H9 (cell line): ENCODE measurements at regions not wholly inside any gene's neighbourhood (a gene's known extent, or its start where the extent isn't known, plus 50 kb on each side); places are given as distances from the start of the nearest gene placed in this dataset.

ENCODE experiments used
- DNase-seq: peaks from one replicate; pipeline ENCODE4 v3.0.0-alpha.2; 2017
- H2AFZ ChIP-seq: one replicate; pipeline ENCODE4 v1.6.1; 2013; ENCODE audit warnings: mild to moderate bottlenecking, low read length, control low read depth, moderate library complexity
- H2AK5ac ChIP-seq: 2 replicates; pipeline ENCODE4 v1.6.1; 2013; ENCODE audit warnings: low read length, control low read depth, mixed read lengths; ENCODE audit not compliant: insufficient read length
- H2BK120ac ChIP-seq: one replicate; pipeline ENCODE4 v1.6.1; 2013; ENCODE audit warnings: low read depth, mild to moderate bottlenecking, low read length, control low read depth, inconsistent platforms; ENCODE audit not compliant: poor library complexity, severe bottlenecking
- H2BK12ac ChIP-seq: 2 replicates; pipeline ENCODE4 v1.6.1; 2013; ENCODE audit warnings: low read length, control low read depth, mixed read lengths, low read depth; ENCODE audit not compliant: insufficient read length
- H2BK15ac ChIP-seq: 2 replicates; pipeline ENCODE4 v1.6.1; 2013; ENCODE audit warnings: low read depth, low read length, control low read depth
- H2BK20ac ChIP-seq: one replicate; pipeline ENCODE4 v1.6.1; 2013; ENCODE audit warnings: low read depth, mild to moderate bottlenecking, low read length, control low read depth, inconsistent platforms; ENCODE audit not compliant: poor library complexity, severe bottlenecking
- H2BK5ac ChIP-seq: 2 replicates; pipeline ENCODE4 v1.6.1; 2013; ENCODE audit warnings: low read length, control low read depth, mixed read lengths; ENCODE audit not compliant: insufficient read length
- H3K14ac ChIP-seq: 2 replicates; pipeline ENCODE4 v1.6.1; 2013; ENCODE audit warnings: low read length, control low read depth; ENCODE audit not compliant: insufficient read depth
- H3K18ac ChIP-seq: 2 replicates; pipeline ENCODE4 v1.6.1; 2013; ENCODE audit warnings: low read depth, mild to moderate bottlenecking, mixed read lengths, low read length, control low read depth; ENCODE audit not compliant: insufficient read length
- H3K23ac ChIP-seq: 2 replicates; pipeline ENCODE4 v1.6.1; 2013; ENCODE audit warnings: low read length, control low read depth, mixed read lengths, low read depth; ENCODE audit not compliant: insufficient read length
- H3K23me2 ChIP-seq: 2 replicates; pipeline ENCODE4 v1.6.1; 2013; ENCODE audit warnings: low read depth, mild to moderate bottlenecking, mixed read lengths, low read length, control low read depth; ENCODE audit not compliant: insufficient read length, poor library complexity, severe bottlenecking
- H3K27ac ChIP-seq: 2 replicates; pipeline ENCODE4 v1.5.1; 2013; ENCODE audit warnings: low read length, control low read depth, mixed read lengths, low read depth; ENCODE audit not compliant: insufficient read length
- H3K27me3 ChIP-seq: 2 replicates; pipeline ENCODE4 v1.6.1; 2013; ENCODE audit warnings: low read length, control low read depth, inconsistent platforms; ENCODE audit not compliant: insufficient read depth
- H3K4ac ChIP-seq: 2 replicates; pipeline ENCODE4 v1.6.1; 2013; ENCODE audit warnings: low read depth, mild to moderate bottlenecking, control low read depth, inconsistent platforms, low read length, moderate library complexity
- H3K4me1 ChIP-seq: 2 replicates; pipeline ENCODE4 v1.6.1; 2013; ENCODE audit warnings: low read length, control low read depth, inconsistent platforms; ENCODE audit not compliant: insufficient read depth
- H3K4me2 ChIP-seq: 2 replicates; pipeline ENCODE4 v1.6.1; 2013; ENCODE audit warnings: low read length, control low read depth, mixed read lengths; ENCODE audit not compliant: insufficient read length, insufficient read depth
- H3K56ac ChIP-seq: 2 replicates; pipeline ENCODE4 v1.6.1; 2013; ENCODE audit warnings: low read depth, mild to moderate bottlenecking, mixed read lengths, low read length, control low read depth; ENCODE audit not compliant: insufficient read length
- H3K79me1 ChIP-seq: 2 replicates; pipeline ENCODE4 v1.6.1; 2013; ENCODE audit warnings: low read depth, mild to moderate bottlenecking, moderate library complexity, low read length, control low read depth, inconsistent platforms; ENCODE audit not compliant: insufficient read depth, poor library complexity, severe bottlenecking
- H3K79me2 ChIP-seq: 2 replicates; pipeline ENCODE4 v1.6.1; 2013; ENCODE audit warnings: low read length, control low read depth, inconsistent platforms; ENCODE audit not compliant: insufficient read depth
- H3K9ac ChIP-seq: 2 replicates; pipeline ENCODE4 v1.6.1; 2013; ENCODE audit warnings: low read length, control low read depth, mixed read lengths; ENCODE audit not compliant: insufficient read length; ENCODE audit errors: extremely low read depth
- H3K9me3 ChIP-seq: one replicate; pipeline ENCODE4 v1.6.1; 2013; ENCODE audit warnings: low read depth, low read length, inconsistent platforms; ENCODE audit not compliant: control insufficient read depth
- H3T11ph ChIP-seq: one replicate; pipeline ENCODE4 v1.6.1; 2013; ENCODE audit warnings: mild to moderate bottlenecking, low read length, control low read depth, inconsistent platforms
- H4K20me1 ChIP-seq: one replicate; pipeline ENCODE4 v1.6.1; 2013; ENCODE audit not compliant: control insufficient read depth, insufficient read length, insufficient read depth
- H4K5ac ChIP-seq: 2 replicates; pipeline ENCODE4 v1.6.1; 2013; ENCODE audit warnings: low read depth, mild to moderate bottlenecking, mixed read lengths, low read length, control low read depth; ENCODE audit not compliant: insufficient read length
- H4K8ac ChIP-seq: replicated peaks from 2 replicates; pipeline ENCODE4 v1.6.1; 2013; ENCODE audit warnings: low read length, control low read depth, mixed read lengths, low read depth; ENCODE audit not compliant: insufficient read length
- H4K91ac ChIP-seq: 2 replicates; pipeline ENCODE4 v1.6.1; 2013; ENCODE audit warnings: low read depth, mild to moderate bottlenecking, moderate library complexity, mixed read lengths, low read length, control low read depth; ENCODE audit not compliant: insufficient read length
- H3K27ac Mint-ChIP-seq, 3 experiments: 2 replicates in 2 of 3; 3 replicates in 1 of 3; pipeline ENCODE4 v1.8.0; 2020 to 2021; ENCODE audit warnings: mixed read lengths in 3 of 3, mild to moderate bottlenecking in 1 of 3, moderate library complexity in 1 of 3
- H3K27me3 Mint-ChIP-seq: 2 replicates; pipeline ENCODE4 v1.8.0; 2021; ENCODE audit warnings: low read depth, mild to moderate bottlenecking, moderate library complexity, mixed read lengths
- H3K36me3 Mint-ChIP-seq, 3 experiments: 2 replicates in 2 of 3; 3 replicates in 1 of 3; pipeline ENCODE4 v1.8.0; 2020 to 2021; ENCODE audit warnings: low read depth in 3 of 3, mixed read lengths in 3 of 3; ENCODE audit not compliant: insufficient read depth in 1 of 3
- H3K4me1 Mint-ChIP-seq, 2 experiments: 2 replicates each; pipeline ENCODE4 v1.8.0; 2020; ENCODE audit warnings: mixed read lengths in 2 of 2
- H3K4me3 Mint-ChIP-seq, 2 experiments: 2 replicates in 1 of 2; 3 replicates in 1 of 2; pipeline ENCODE4 v1.8.0; 2020 to 2021; ENCODE audit warnings: mild to moderate bottlenecking in 2 of 2, mixed read lengths in 2 of 2, moderate library complexity in 1 of 2
- H3K9me3 Mint-ChIP-seq, 2 experiments: 2 replicates in 1 of 2; 3 replicates in 1 of 2; pipeline ENCODE4 v1.8.0; 2020; ENCODE audit warnings: mild to moderate bottlenecking in 2 of 2, mixed read lengths in 2 of 2, moderate library complexity in 1 of 2
- CTCF ChIP-seq: fragments of 200-600 bp; sonication (generic); conservative IDR thresholded peaks from 3 replicates; pipeline ENCODE4 v1.8.0; 2021; ENCODE audit warnings: antibody characterized with exemption, mild to moderate bottlenecking
- WGBS: extraction: QIAGEN DNeasy Blood & Tissue Kit; methylation state at CpG from one replicate; pipeline ENCODE4 v1.1.7; 2013; ENCODE audit warnings: missing lambda C conversion rate, low lambda C conversion rate, mixed read lengths; ENCODE audit not compliant: insufficient read length; ENCODE audit errors: extremely low coverage; 5-methylcytosine and 5-hydroxymethylcytosine counted together

GRCh38 chr3:5425371-5425770 is 237.9 kb downstream of the EDEM1 start:
- Histone ChIP-seq H3K4ac (no peak overlapping the region), H2AFZ (no peak overlapping the region), H3K4me1 (no peaks in the 10 kb centered on the region), H3K23ac (no peak overlapping the region), H3K27ac (no peak overlapping the region), H4K8ac (no peak overlapping the region), H2BK12ac (no peak overlapping the region), H4K91ac (no peak overlapping the region), H3K56ac (no peak overlapping the region), H3K23me2 (no peaks in the 10 kb centered on the region), H3K9ac (no peak overlapping the region), H3T11ph (no peak overlapping the region), H3K79me2 (no peaks in the 10 kb centered on the region), H2BK5ac (no peak overlapping the region), H3K18ac (no peak overlapping the region), H2AK5ac (no peak overlapping the region), H2BK20ac (no peak overlapping the region), H3K79me1 (no peaks in the 10 kb centered on the region), H3K4me2 (no peak overlapping the region), H2BK15ac (no peak overlapping the region), H4K5ac (no peak overlapping the region), H3K9me3 (no peaks in the 10 kb centered on the region), H4K20me1 (no peaks in the 10 kb centered on the region), H3K14ac (no peak overlapping the region), H3K27me3 (no peaks in the 10 kb centered on the region), H2BK120ac (no peak overlapping the region)
- Mint-ChIP-seq H3K27me3 (peaks cover 3% of the 10 kb centered on the region), H3K27ac (no peak overlapping the region; a peak in 1 of 7 replicates), H3K36me3 (no peaks in the 10 kb centered on the region), H3K9me3 (no peaks in the 10 kb centered on the region; a peak in 2 of 5 replicates), H3K4me3 (no peak overlapping the region), H3K4me1 (peaks cover 4 to 8% of the 10 kb centered on the region in 2 experiments; a peak in 3 of 4 replicates)
- DNase-seq: no peak
- TF ChIP-seq CTCF: no peak
- WGBS: no CpG with 5 or more reads among the region's 6 CpGs
